ENCODE measurements at regions not wholly inside any gene's neighbourhood (a gene's known extent, or its start where the extent isn't known, plus 50 kb on each side); places are given as distances from the start of the nearest gene placed in this dataset.

DNA sequence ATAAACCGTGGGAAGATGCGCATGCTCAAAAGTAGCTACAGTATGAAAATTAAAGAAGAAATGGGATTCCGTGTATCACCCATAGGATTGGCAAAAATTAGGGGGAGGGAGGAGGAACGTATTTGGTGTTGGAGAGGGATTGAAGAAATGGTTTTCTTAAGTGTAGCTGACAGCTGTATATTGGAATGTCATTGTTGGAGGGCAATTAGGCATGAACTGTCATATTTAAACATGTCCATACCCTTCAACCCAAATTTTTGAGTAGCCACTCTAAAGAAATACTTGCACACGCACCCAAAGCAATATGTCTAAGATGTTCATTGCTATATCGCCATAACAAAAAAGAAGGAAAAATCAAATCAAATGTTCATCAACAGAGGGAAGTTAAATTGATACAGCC lies 144.7 kb downstream of the TLE3 start:
- TF ChIP-seq, protein P1, sequence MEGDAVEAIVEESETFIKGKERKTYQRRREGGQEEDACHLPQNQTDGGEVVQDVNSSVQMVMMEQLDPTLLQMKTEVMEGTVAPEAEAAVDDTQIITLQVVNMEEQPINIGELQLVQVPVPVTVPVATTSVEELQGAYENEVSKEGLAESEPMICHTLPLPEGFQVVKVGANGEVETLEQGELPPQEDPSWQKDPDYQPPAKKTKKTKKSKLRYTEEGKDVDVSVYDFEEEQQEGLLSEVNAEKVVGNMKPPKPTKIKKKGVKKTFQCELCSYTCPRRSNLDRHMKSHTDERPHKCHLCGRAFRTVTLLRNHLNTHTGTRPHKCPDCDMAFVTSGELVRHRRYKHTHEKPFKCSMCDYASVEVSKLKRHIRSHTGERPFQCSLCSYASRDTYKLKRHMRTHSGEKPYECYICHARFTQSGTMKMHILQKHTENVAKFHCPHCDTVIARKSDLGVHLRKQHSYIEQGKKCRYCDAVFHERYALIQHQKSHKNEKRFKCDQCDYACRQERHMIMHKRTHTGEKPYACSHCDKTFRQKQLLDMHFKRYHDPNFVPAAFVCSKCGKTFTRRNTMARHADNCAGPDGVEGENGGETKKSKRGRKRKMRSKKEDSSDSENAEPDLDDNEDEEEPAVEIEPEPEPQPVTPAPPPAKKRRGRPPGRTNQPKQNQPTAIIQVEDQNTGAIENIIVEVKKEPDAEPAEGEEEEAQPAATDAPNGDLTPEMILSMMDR (IDR thresholded peaks at IDR 0.05) = no peak
- ATAC-seq = no peak

DNA sequence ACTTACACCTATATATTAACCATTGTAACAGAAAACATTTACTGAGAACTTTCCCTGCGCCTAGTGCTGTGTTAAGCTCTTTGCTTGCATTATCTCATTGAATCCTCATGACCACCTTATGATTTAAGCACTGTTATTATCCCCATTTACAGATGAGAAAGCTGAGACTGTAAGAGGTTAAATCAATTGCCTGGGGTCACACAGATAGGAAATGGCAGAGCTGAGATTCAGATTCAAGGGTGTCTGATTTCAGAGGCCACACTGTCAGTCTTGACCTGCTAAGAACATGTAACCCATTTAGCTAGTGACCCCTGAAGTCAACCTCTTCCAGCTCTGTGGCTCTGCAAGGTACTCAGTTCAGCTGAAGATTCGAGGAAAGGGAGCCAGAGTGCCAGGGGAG lies 143.9 kb downstream of the TLE3 start:
- intact Hi-C loops (cut with DNase I, micrococcal nuclease) = no loop called here
- Histone ChIP-seq H3K9me3 (no peaks in the 10 kb centered on the region), H3K4me3 (no peak overlapping the region), H3K4me1 (ENCODE audit: low read depth) (no peaks in the 10 kb centered on the region), H3K36me3 (ENCODE audit: low read depth) (no peaks in the 10 kb centered on the region)
- TF ChIP-seq, protein P1 (IDR thresholded peaks at IDR 0.05) = no peak
- ATAC-seq (no peak), DNase-seq (no peak)

More for the DNA sequence above, 144.7 kb downstream of the TLE3 start:
- H3K4me3 ChIP-seq = no peak overlapping the region
- no peaks in the 10 kb centered on the region for H3K36me3 ChIP-seq (ENCODE audit: low read depth)
- intact Hi-C loops (cut with DNase I, micrococcal nuclease) = no loop called here
- H3K9me3 ChIP-seq = no peaks in the 10 kb centered on the region
- no peaks in the 10 kb centered on the region for H3K4me1 ChIP-seq (ENCODE audit: low read depth)
- no peak for DNase-seq

DNA sequence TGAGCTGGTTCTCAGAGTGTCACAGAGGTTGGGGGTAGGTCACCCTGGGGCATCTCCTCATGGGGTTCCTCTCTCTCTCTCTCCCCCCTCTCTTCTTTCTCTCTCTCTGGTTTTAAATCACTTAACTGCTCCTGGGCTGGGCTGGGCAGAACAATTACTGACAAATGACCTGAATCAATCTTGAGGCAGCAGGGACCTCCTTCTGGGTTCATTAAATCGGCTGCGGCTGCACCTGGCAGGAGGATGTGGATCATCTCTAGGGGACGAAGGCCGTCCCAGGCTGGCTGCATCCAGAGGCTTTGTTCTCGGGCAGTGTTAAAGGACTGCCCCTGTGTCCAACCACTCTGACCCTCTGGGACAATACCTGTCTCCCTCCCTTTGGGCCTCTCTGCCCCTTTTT lies 143.1 kb downstream of the TLE3 start:
- ATAC-seq (no peak), DNase-seq (no peak)
- no peaks in the 10 kb centered on the region for H3K9me3 ChIP-seq
- intact Hi-C loops (cut with DNase I, micrococcal nuclease) = no loop called here
- TF ChIP-seq, protein P1 (IDR thresholded peaks at IDR 0.05) = no peak
- no peaks in the 10 kb centered on the region for H3K4me1 ChIP-seq (ENCODE audit: low read depth)
- H3K4me3 ChIP-seq = no peak overlapping the region
- H3K36me3 ChIP-seq (ENCODE audit: low read depth) = no peaks in the 10 kb centered on the region

DNA sequence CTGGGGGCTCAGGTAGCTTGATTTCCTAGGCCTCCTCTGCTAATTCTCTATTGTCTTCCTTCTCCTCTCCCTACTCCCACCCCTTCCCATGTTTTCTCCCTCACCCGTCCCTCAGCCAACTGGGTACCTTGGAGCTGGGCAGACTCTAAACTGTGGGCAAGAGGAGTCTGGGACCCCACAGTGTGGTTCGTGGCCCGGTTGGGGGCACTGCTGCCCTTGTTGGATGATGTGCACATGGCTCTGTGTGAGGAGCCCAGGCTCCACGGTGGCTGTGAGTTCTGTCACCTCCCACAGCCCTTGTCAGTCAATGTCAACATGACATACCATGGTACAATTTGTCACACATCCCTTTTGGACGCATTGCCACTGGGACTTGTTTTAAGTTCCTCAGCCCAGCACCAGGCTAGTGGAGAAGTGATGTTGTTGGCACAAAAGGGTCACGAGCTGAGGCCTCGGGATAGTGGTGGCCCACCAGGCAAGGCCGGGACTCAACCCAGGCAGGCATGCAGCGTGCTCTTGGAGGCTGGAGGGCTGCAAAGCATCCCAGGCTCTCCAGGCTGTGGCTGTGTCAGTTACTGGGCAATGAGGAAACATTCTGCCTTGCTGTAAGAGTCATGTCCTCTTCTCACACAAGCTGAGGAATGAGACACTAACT lies 142.3 kb downstream of the TLE3 start:
- H3K9me3 ChIP-seq = no peaks in the 10 kb centered on the region
- no peak overlapping the region for H3K4me3 ChIP-seq
- no peak for DNase-seq
- no peaks in the 10 kb centered on the region for H3K36me3 ChIP-seq (ENCODE audit: low read depth)
- intact Hi-C loops (cut with DNase I, micrococcal nuclease) = no loop called here
- no peaks in the 10 kb centered on the region for H3K4me1 ChIP-seq (ENCODE audit: low read depth)
- ATAC-seq = no peak
- TF ChIP-seq, protein P1 (IDR thresholded peaks at IDR 0.05) = no peak

DNA sequence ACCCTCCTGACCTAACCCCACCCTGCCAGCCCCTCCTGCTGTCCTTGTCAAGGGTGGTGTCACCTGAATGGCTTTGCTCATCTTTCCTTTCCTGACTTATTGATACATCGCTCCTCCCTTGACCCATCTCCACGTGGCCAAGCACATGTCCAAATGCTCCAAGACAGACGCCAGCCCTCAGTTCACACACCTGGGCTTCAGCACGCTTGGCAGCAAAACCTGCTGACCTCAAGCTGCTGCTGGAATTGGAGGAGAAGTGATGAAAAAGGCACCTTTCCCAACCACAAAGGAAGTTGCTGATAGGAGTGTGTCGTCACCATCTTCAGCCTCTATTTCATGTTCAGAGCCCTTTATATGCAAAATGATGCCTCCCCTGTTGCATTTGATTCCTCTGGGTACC lies 141.3 kb downstream of the TLE3 start:
- TF ChIP-seq, protein P1 (IDR thresholded peaks at IDR 0.05) = no peak
- intact Hi-C loops (cut with DNase I, micrococcal nuclease) = no loop called here
- Histone ChIP-seq H3K9me3 (no peaks in the 10 kb centered on the region), H3K4me1 (ENCODE audit: low read depth) (no peaks in the 10 kb centered on the region), H3K36me3 (ENCODE audit: low read depth) (no peaks in the 10 kb centered on the region), H3K4me3 (no peak overlapping the region)
- ATAC-seq (no peak), DNase-seq (no peak)

DNA sequence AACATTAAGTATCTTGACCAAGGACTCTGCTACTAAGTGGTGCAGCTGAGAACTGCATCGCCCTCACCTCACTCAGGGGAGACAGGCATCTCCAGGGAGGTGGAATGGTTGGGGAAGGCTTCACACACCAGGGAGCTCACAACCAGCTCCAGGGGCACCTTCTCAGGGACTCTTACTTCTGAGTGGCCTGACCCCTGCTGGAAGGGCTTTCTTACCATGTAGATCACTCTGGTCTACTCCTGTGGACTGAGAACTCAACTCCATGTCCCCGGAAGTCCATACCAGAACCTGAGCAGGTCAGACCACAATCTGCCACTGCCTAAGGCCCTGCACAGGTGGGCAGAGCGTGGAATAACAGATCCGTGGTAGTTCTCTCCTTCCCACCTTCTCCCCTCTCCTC lies 140.5 kb downstream of the TLE3 start:
- no peaks in the 10 kb centered on the region for H3K4me1 ChIP-seq (ENCODE audit: low read depth)
- H3K4me3 ChIP-seq = no peak overlapping the region
- TF ChIP-seq, protein P1 (IDR thresholded peaks at IDR 0.05) = no peak
- DNase-seq (no peak), ATAC-seq (no peak)
- intact Hi-C loops (cut with DNase I, micrococcal nuclease) = no loop called here
- no peaks in the 10 kb centered on the region for H3K36me3 ChIP-seq (ENCODE audit: low read depth)
- no peaks in the 10 kb centered on the region for H3K9me3 ChIP-seq

Data from mucosa of descending colon (tissue), 3 donors.